Stimulated activated CD8-positive, alpha-beta memory T cell treated with anti-CD3 and anti-CD28 coated beads, Interleukin-12 subunit alpha, Interleukin-12 subunit beta, amount 100 ng/mL, for 1 hour (primary cell): ENCODE measurements at regions not wholly inside any gene's neighbourhood (a gene's known extent, or its start where the extent isn't known, plus 50 kb on each side); places are given as distances from the start of the nearest gene placed in this dataset.

Experiments used
- DNase-seq: peaks from one replicate; pipeline ENCODE4 v3.0.0-alpha.2; 2020; ENCODE audit warnings: low read depth

DNA sequence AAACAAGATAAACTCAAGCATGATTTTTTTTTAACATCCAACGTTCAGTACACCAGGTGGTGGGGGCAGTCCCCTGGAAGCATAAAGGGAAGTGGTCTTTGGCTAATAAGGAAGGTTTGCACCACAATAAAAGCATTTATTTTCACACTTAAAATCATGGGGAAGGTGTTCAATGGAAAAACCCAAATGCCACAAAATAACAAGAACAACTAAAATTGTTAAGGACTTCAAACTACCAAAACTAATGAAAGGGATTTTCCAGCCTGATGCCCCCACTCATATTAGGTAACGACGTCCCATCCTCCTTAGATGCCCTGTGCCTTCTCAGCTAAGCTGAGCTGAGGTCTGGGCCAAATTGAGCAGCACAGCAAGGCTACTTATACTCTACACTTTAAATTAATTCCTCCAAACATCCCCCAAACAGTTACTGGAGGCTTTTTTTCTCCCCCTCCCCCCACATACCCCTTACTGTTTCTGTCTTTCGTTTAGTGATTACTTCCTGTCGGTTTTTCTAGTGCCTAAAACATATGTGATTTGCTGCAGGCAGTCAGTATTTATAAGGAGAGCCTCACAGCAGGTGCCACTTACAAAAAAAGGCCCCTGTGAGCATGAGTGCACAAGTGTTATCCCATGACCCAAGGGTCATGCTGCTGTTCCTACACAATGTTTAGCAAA lies 259.7 kb upstream of the ZNF608 start:
- DNase-seq = no peak

DNA sequence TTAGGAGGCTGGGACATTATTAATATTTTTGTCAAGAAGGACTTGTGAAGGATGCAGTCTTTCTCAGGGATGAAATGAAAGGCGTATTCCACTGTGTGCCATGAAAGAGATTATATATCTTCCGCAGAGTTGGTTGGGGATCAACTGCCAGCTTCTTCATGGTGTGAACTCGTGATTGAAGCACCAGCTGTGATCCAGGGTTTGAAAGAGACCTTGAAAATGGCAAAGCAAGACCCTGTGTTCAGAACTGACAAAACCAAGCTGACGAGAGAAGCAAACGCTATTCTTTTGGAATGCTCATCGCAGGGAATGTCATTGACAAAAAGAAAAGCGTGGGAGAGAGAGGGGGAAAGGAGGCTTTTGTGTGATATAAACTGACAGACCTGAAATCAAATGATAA lies 263.9 kb upstream of the ZNF608 start:
- no peak for DNase-seq

DNA sequence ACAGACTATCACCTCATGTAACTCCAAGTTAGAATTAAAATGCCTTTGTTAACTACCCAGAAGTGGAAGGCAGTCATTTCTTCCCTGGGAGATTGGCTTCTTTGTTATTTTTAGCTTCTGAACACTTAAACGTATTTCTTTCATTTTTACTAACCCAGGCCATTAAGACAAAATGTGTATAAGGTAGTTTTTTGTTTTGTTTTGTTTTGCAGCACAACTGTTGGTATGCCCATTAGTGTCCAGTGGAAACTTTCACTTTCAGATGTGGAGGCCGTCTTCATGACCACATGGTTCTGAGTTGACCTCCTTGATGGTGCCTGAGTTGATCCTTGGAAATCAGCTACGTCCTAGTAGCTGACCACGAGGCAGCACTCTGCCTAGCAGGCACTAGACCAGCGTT lies 264.6 kb upstream of the ZNF608 start:
- DNase-seq = no peak

DNA sequence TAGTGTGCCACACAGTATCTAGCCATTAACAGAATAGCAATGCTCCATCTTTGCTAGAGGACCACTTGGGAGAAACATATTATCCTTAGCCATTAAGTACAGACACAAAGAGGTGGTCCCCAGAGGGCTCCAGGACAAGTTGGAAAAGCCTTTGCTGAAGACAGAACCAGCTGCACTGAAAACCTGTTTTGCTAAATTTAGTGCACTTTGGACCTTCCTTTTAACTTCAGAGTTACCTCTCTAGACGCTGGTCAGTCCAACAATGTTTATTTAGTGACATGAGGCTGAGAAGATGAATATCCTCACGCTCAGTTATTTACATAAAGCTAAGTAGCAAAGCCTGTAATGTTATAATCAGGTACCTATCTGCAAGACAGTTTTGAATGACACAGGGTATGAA lies 265.0 kb upstream of the ZNF608 start:
- DNase-seq = no peak

DNA sequence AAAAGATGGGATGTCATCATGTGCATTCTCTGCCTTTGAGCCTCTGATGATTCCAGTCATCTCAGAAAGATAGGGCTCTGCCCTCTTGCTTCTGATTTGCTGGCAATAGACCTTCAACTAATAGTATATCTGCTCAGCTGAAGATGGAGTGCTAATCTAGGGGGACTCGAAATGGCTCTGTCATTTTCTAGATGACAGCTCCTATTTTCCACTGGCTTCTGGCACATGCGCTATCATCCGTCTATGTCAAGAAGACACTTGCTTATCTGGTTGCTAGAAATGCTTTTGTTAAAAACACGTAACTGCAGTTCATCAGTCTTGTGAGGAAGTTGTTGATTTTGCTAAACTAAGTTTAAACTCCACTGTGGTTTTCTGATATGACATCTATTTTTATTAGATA lies 265.5 kb upstream of the ZNF608 start:
- no peak for DNase-seq

DNA sequence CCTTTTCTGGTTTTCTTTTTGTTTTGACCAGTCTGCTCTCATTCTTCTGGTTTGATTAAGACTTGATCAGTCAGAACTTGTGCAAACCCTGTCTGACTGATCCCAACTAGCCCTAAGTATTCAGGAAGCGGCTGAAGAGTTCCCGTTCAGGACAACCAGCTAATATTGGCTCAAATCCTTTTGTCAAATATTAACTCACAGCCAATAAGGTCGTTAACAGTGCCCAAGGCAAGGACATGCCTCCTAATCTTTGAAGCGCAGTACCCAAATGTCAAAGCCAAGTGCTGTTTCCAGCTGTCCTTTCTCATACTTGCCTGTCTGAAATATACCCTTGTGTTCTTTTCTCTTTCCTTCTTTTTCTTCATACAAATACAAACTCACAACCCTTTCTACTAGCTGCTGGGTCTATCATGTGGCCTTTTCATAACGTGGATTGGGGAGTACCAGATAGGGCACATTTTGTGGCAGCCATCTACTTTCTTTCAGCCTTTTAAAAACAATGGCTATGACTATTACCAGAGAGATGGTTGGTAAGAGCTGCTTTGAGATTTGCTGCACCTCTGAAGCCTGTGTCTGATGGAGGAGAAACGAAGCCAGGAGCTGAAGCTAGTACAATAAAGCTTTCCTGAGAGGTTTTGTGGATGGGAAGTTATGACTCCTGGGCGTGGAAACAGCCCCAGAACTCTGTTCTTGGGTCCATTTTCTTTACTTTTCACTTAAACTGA lies 266.4 kb upstream of the ZNF608 start:
- no peak for DNase-seq

DNA sequence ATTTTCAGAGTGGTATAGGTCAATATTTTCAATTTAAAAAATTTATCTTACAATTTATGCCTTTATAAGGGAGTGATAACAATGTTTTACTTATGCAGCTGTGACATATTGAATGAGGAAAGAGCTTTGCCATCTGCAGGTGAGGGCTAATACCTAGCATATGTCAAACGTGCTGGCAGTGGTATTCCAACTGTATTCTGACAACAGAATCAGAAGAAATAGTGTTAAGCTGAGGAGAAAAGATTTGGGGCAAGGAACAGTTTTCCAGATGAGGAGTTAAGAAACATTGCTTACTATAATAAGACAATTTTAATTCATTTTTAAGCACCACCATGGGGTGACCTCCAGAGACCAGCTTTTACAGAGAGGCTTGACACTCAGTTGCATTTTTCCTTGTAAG lies 267.8 kb upstream of the ZNF608 start:
- no peak for DNase-seq

DNA sequence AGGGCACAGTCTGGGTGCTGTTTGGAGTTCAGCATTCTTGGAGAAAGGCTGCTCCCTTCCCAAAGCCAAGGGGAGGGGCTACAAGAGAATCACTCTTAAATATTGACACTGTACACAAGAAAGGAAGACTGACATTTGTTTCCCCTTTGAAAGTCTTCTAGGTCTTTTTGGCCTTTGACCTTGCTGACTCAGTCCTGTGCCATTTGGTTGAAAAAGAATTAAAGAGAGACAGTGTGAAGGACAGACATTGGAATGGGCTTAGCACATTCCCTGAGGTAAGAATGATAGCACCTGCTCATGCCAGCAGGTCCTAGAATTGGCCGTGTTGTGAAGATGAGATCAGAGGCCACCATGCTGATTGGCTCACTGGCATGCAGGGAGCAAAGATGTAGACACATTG lies 271.4 kb upstream of the ZNF608 start:
- no peak for DNase-seq

DNA sequence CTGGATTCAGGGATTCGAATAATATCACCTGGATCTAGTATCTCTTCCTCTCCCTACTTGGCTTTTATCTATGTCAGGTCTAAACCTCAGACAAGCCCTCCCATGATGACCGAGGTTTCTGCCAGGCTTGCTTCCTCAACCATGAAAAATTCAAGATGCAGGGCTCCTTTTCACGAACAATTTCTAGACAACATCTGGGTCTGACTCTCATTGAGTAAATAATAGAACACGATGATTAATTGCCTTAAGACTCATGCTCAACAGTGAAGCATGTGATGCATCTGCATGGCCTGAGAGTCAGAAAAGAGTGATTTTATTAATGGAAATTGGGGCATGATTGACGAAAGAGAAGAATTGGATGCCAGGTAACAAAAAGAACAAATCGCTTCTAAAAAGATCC lies 277.2 kb upstream of the ZNF608 start:
- no peak for DNase-seq

DNA sequence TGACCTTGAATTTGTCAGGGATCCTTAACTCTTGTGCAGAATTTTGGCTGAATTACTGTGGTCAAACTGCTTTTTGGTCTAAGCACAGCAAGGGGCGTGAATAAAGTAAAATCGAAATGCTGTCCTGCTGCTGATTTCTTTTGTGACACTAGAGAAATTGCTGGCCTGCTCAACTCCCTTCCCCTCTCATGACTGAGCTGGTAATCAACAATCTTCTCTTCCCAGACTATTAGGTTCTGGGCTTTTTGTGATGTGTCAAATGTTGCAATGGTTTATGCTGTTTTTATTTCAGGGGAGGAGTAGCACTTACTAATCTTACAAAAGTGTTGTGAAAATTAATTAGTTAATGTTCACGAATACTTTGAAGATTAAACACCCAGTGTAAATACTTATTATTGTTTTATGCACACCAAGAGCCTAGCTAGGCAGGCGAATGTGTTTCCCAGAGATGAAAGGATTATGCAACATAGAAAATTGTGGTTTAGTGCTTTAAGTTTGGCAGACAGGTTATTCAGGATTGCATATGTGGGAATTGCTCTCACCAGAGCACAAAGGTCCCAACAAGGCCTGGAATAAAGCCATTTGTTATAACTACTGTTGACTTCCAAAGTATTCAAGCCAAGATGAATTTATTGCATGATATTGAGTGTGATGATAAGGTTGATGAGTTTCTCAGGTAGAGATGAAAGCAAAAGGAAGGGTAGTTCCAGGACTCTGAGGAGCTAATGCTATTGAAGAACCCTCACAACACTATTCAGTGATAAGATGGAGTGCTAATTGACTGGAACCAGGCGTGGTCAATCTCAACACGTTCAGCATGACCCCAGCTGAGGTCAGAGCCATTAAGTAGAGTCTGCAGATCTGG lies 280.7 kb upstream of the ZNF608 start:
- no peak for DNase-seq

DNA sequence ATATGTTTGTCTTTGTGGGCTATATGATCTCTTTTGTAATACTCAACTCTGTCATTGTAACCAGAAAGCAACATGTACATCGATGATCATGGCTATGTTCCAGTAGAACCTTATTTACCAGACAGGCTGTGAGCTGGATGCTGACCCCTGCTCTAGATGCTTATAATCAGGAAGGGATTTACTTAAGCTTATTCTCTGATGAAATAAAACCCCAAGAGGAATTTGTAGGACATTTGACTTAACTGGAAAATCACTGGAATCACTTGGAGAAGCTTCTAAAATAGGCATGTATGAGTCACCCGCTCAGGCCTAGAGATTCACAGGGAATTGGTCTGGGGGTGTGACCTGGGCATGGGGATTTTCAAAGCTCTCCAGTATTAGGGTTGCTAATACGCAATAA lies 285.8 kb upstream of the ZNF608 start:
- DNase-seq = no peak

DNA sequence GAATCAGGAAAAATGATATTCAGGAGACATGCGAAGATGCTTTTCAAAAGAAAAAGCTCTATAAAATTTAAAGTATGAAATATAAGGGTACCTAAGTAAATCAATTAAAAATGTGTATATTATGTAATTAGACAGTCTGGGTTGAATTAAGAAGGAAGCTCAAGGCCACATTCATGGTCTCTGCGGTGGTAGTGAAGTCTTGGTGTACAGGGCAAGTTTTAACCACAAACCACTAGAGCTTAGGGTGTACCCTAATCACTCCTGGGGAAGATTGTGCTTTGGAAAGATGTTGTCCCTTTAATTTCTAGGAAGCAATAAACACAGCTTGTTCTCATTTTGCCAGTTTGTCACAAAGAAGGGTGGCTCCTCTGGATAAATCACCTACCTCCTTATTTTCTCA lies 287.2 kb upstream of the ZNF608 start:
- no peak for DNase-seq

DNA sequence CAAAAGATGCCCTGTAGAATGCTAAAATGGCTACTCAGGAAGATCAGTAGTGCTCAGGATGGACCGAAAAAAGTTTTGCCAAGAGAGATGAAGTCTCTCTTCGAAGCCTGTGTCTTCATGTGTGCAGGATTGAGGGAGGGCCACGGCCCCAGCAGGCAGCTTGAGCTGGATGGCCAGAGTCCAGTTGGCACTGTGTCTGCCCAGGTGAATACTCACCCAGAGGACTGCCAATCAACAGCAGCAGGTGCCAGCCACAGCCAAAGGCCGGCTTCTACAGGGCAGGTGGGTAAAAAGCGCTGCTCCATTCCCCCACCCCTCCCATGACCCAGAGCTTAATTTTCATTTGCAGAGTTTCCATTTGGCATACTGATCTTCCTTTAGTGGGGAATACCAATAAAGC lies 287.9 kb upstream of the ZNF608 start:
- no peak for DNase-seq

DNA sequence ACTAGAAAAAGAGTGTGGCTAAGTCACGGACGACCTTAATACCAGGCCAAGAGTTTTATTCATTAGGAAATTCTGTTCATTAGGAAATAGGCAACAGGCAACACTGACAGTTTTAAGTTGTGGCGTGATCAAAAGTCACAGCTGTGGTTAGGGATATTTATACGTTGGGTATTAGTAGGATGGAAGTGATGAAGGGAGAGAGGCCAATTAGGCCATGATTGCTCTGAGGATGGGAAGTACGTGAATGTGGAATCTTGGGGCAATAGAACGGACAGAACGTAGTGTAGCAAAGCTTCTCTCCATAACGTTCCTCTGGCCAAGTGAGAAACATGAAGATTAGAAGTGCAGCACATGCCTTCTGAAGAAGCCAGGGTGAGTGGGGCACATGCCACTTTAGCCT lies 290.1 kb upstream of the ZNF608 start:
- no peak for DNase-seq

DNA sequence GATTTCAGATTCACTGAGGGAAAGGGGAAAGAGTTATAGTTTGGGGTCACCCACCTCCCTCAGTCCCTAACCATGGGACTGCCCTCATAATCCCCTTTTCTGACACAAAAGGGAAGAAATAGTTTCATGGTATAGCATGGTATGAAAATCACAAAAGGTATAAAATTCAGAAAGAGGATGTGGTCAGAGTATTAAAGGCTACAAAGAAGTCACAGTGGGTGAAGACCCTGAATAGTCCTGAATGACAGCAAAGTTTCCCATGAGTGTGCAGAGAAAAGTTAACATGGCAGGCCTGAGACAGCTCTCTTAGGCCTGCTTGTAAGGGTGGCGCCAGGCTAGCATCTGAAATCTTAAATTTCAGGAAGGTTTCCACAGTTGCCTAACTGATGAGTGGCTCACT lies 290.6 kb upstream of the ZNF608 start:
- no peak for DNase-seq

DNA sequence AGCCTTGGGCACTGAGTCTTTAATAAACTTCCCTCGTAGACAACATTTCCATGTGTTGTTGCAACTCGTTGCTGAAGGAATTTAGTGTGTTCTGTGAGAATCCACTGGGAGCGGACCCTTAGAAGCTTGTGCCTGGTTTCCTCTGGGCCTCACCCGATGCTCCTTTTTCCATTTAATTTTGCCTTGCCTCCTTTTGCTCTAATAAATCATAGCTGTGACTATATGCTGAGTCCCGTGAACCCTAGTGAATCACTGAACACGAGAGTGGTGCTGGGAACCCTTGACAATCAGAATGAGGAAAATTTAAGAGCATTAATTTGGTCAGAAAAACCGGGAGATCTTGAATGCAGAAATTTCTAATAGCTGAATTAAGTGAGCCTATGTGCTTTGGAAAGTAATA lies 291.1 kb upstream of the ZNF608 start:
- DNase-seq = no peak

DNA sequence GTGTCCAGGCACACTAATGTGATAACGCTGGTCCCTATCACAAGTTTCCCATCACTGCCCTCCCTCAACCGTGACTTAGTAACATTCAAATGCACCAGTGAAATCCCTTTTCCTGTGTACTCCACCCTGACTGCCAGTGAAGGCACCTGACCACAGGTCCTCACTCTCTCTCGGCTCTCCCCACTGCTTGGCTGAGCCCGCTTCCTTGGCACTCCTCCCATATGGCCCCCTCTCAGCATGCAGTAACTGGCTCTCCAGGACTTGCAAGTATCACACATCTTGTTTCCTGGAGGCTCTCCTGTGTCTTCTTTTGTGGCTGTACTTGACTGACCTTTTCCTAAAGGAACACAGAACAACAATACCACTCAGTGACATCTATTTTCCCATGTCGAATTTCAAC lies 292.0 kb upstream of the ZNF608 start:
- DNase-seq = no peak

DNA sequence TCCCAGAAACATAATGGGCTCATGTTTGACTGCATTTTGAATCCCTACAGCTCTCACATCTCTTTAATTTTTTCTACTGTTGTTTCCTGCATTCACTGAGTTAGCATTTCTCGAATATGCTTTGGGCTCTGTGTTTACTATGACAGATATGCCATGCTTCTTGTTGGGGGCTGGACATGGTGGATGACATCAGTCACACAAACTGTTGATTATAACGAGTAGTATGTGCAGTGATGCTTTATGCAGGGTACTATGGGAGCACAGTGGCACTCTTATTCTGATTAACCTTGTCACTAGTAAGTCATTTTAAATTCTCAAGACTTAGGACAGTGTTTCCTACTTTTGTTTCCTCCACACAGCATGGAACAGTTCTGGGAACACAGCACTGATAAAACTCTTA lies 295.4 kb upstream of the ZNF608 start:
- DNase-seq = no peak

DNA sequence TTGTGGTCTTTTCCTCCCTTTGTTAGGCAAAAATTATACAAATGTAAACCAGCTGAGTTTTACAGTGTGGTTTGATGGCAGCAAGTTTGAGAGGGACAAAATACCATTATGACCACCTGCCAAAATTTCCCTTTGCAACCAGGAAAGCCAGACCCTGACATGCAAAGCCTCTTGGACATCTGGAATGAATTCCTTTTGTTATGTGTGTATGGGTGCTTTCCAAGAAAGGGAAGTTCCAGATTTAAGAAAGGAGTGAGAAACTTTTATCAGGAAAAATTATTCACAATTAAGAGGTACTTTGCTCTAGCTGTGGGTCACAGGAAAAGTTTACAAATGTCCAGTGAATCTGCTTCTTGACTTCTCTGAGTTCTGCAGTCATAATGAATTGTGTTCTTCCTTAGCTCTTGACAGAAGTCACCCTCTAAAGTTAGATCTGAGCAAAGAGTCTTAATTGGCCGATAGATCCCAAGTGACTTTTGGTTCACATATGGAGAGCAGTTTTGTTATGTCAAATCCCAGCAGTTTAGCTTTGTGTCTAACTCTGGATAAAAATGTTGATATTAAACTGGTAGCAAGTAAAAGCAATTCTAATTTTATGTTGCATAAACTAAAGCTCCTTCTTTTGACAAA lies 295.9 kb upstream of the ZNF608 start:
- no peak for DNase-seq

DNA sequence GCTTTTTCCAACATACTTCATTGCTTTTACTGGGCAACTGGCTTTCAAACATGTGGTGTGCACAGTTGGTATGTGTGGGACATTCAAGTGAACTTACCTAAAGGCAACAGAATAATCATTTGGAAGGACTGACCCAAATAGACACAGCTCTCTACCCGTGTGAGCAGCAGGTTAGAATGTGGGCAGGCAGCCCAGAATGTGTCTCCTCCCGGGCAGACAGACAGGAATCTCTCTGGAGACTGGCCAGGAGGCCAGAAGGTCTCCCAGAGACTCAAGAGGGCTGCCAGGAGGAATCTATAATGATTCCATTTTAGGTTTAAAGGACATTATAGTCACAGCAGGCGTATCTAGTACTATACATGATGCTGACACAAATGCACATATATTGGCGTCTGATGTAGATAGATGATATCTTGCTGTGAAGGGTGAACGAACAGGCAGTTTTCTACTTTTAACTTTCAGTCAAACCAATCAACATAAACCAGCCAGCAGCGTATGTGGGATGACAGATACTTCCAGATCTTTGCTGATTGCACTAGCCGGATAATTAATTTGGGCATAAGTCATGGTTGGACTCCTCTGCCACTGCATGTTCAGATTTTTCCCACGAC lies 297.4 kb upstream of the ZNF608 start:
- no peak for DNase-seq

DNA sequence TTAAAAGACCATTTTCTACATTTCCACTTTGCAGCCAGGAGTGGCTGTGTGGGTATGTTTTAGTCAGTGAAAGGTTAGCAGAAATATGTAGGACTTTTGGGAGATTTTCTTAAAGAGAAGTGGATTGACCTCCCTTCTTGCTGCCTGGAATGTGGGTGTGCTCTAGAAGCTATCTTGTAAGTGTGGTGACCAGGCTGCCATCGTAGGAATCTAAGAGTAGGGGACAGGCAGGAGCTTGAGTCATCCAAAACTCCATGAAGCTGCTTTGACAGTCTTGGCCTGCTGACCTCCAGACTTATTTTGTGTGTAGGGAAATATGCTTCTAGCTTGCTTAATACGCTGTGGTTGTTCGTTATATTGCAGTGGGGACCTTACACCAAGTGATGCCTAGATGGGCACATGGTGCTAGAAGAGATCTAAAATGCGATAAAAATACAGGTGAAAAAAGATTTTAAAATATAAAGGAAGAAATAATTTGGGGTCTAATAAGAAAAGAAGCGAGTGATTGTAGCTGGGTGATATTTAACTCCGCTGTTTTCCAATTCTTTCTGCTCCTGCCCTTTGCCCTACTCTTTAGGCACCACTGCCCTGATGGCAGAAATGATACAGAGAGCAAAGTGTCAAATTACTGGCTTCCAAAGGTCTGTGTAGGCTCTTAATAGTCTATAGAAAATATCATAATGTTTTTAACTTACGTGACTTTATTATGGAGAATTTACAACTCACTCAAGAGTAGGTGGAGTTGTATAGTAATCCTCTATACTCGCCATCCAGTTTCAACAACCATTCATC lies 298.2 kb upstream of the ZNF608 start:
- DNase-seq = no peak
